ENCODE measurements at regions not wholly inside any gene's neighbourhood (a gene's known extent, or its start where the extent isn't known, plus 50 kb on each side); places are given as distances from the start of the nearest gene placed in this dataset.

- DNase-seq = no peak
These were observed 261.7 kb downstream of the GPD2 start for GRCh38 chr2:156697906-156698305.

- no peak for DNase-seq
These were observed 264.5 kb downstream of the GPD2 start for GRCh38 chr2:156700681-156701080.

- DNase-seq = no peak
These were observed 266.4 kb downstream of the GPD2 start for GRCh38 chr2:156702541-156702940.

GRCh38 chr2:156703642-156704041, 267.5 kb downstream of the GPD2 start:
- DNase-seq = no peak

- no peak for DNase-seq
These were observed 268.0 kb downstream of the GPD2 start for GRCh38 chr2:156704132-156704531.

- DNase-seq = peak; percentile 32
These were observed 268.4 kb downstream of the GPD2 start for GRCh38 chr2:156704617-156705016.

- no peak for DNase-seq
These were observed 270.4 kb downstream of the GPD2 start for GRCh38 chr2:156706576-156706975.

GRCh38 chr2:156708051-156708450, 271.9 kb downstream of the GPD2 start:
- no peak for DNase-seq

GRCh38 chr2:156709091-156709490, 272.9 kb downstream of the GPD2 start:
- no peak for DNase-seq

GRCh38 chr2:156719036-156719435, 282.9 kb downstream of the GPD2 start:
- DNase-seq = no peak

- no peak for DNase-seq
These were observed 291.7 kb downstream of the GPD2 start for GRCh38 chr2:156727867-156728266.

GRCh38 chr2:156728328-156728727, 292.1 kb downstream of the GPD2 start:
- DNase-seq = no peak

GRCh38 chr2:156731506-156731905, 295.3 kb downstream of the GPD2 start:
- DNase-seq = no peak

- DNase-seq = no peak
These were observed 300.8 kb downstream of the GPD2 start for GRCh38 chr2:156736950-156737349.

GRCh38 chr2:156739301-156739700, 303.1 kb downstream of the GPD2 start:
- DNase-seq = no peak

GRCh38 chr2:156745619-156746018, 309.4 kb downstream of the GPD2 start:
- DNase-seq = no peak

GRCh38 chr2:156748221-156748620, 312.0 kb downstream of the GPD2 start:
- no peak for DNase-seq

- no peak for DNase-seq
These were observed 315.9 kb downstream of the GPD2 start for GRCh38 chr2:156752042-156752441.

GRCh38 chr2:156753766-156754165, 317.6 kb downstream of the GPD2 start:
- DNase-seq = no peak

- DNase-seq = no peak
These were observed 320.3 kb downstream of the GPD2 start for GRCh38 chr2:156756516-156756915.

GRCh38 chr2:156763174-156763573, 327.0 kb downstream of the GPD2 start:
- no peak for DNase-seq

GRCh38 chr2:156765043-156765442, 328.9 kb downstream of the GPD2 start:
- DNase-seq = no peak

- DNase-seq = no peak
These were observed 329.3 kb downstream of the GPD2 start for GRCh38 chr2:156765450-156765849.

GRCh38 chr2:156769802-156770201, 333.6 kb downstream of the GPD2 start:
- DNase-seq = no peak

GRCh38 chr2:156778916-156779315, 342.7 kb downstream of the GPD2 start:
- no peak for DNase-seq

All from left kidney (tissue), 1 donor.